ENCODE measurements at regions not wholly inside any gene's neighbourhood (a gene's known extent, or its start where the extent isn't known, plus 50 kb on each side); places are given as distances from the start of the nearest gene placed in this dataset.

- CTCF ChIA-PET = interaction anchor here (1.1 kb wide), 1 partner anchor 71 kb away, joined by 3 read pairs; no protein-coding TSS in a partner anchor
- H3K36me3 Mint-ChIP-seq (ENCODE audit: insufficient read depth, unreplicated experiment) = no peaks in the 10 kb centered on the region
- H3K9me3 Mint-ChIP-seq (ENCODE audit: unreplicated experiment) = no peaks in the 10 kb centered on the region
- POLR2A ChIA-PET = no interaction called here
- no peaks in the 10 kb centered on the region for H3K4me1 Mint-ChIP-seq (ENCODE audit: insufficient read depth, unreplicated experiment)
- intact Hi-C loops (cut with micrococcal nuclease) = no loop called here
- TF ChIP-seq, protein P1, sequence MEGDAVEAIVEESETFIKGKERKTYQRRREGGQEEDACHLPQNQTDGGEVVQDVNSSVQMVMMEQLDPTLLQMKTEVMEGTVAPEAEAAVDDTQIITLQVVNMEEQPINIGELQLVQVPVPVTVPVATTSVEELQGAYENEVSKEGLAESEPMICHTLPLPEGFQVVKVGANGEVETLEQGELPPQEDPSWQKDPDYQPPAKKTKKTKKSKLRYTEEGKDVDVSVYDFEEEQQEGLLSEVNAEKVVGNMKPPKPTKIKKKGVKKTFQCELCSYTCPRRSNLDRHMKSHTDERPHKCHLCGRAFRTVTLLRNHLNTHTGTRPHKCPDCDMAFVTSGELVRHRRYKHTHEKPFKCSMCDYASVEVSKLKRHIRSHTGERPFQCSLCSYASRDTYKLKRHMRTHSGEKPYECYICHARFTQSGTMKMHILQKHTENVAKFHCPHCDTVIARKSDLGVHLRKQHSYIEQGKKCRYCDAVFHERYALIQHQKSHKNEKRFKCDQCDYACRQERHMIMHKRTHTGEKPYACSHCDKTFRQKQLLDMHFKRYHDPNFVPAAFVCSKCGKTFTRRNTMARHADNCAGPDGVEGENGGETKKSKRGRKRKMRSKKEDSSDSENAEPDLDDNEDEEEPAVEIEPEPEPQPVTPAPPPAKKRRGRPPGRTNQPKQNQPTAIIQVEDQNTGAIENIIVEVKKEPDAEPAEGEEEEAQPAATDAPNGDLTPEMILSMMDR (IDR thresholded peaks at IDR 0.05; ENCODE audit: unreplicated experiment) = no peak
- no TSS peak for BruUV-seq (replicated peaks)
- peaks cover 48% of the 10 kb centered on the region for H3K27me3 Mint-ChIP-seq (ENCODE audit: insufficient read depth, unreplicated experiment)
- no peak for DNase-seq (ENCODE audit: unreplicated experiment)
- no peak overlapping the region for H3K4me3 Mint-ChIP-seq (ENCODE audit: unreplicated experiment)
- H3K27ac Mint-ChIP-seq (ENCODE audit: low read depth, unreplicated experiment) = no peak overlapping the region
These were observed 235.6 kb downstream of the CPS1 start for GRCh38 chr2:210792000-210792399.

- ChIA-PET CTCF (interaction anchor here (1.1 kb wide), 1 partner anchor 16 kb away, joined by 4 read pairs; no protein-coding TSS in a partner anchor), POLR2A (no interaction called here)
These were observed 239.1 kb downstream of the CPS1 start for GRCh38 chr2:210795506-210795905.

DNA sequence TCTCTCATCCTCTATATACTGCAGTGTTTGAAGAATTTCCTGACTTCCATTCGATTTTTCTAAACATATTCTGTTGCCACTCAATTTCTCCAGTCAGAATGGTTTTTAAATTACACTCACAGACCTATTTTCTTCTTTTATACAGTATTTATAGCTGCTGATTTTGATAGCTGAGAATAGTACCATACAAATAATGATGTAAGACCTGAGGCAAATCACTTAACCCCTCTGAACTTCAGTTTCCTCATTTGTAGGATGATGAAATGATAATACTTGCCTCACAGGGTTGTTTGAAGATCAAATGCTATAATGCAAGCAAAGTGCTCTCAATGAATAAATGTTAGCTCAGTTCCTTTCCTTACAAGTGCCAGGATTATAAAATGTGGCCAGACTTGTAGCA is 241.8 kb downstream of the CPS1 start:
- no peak overlapping the region for H3K4me3 Mint-ChIP-seq (ENCODE audit: unreplicated experiment)
- ChIA-PET POLR2A (no interaction called here), CTCF (no interaction called here)
- TF ChIP-seq, protein P1 (IDR thresholded peaks at IDR 0.05; ENCODE audit: unreplicated experiment) = no peak
- no peaks in the 10 kb centered on the region for H3K9me3 Mint-ChIP-seq (ENCODE audit: unreplicated experiment)
- no peaks in the 10 kb centered on the region for H3K4me1 Mint-ChIP-seq (ENCODE audit: insufficient read depth, unreplicated experiment)
- peaks cover 67% of the 10 kb centered on the region for H3K27me3 Mint-ChIP-seq (ENCODE audit: insufficient read depth, unreplicated experiment)
- DNase-seq (ENCODE audit: unreplicated experiment) = no peak
- intact Hi-C loops (cut with micrococcal nuclease) = no loop called here
- no peaks in the 10 kb centered on the region for H3K36me3 Mint-ChIP-seq (ENCODE audit: insufficient read depth, unreplicated experiment)
- no peak overlapping the region for H3K27ac Mint-ChIP-seq (ENCODE audit: low read depth, unreplicated experiment)
- BruUV-seq (replicated peaks) = no TSS peak

More at GRCh38 chr2:210795506-210795905, 239.1 kb downstream of the CPS1 start:
- BruUV-seq (replicated peaks) = no TSS peak
- Mint-ChIP-seq H3K36me3 (ENCODE audit: insufficient read depth, unreplicated experiment) (no peaks in the 10 kb centered on the region), H3K4me3 (ENCODE audit: unreplicated experiment) (no peak overlapping the region), H3K9me3 (ENCODE audit: unreplicated experiment) (no peaks in the 10 kb centered on the region), H3K4me1 (ENCODE audit: insufficient read depth, unreplicated experiment) (no peaks in the 10 kb centered on the region), H3K27me3 (ENCODE audit: insufficient read depth, unreplicated experiment) (peaks cover 62% of the 10 kb centered on the region), H3K27ac (ENCODE audit: low read depth, unreplicated experiment) (no peak overlapping the region)
- TF ChIP-seq, protein P1 (IDR thresholded peaks at IDR 0.05; ENCODE audit: unreplicated experiment) = no peak
- intact Hi-C loops (cut with micrococcal nuclease) = no loop called here
- DNase-seq (ENCODE audit: unreplicated experiment) = no peak

DNA sequence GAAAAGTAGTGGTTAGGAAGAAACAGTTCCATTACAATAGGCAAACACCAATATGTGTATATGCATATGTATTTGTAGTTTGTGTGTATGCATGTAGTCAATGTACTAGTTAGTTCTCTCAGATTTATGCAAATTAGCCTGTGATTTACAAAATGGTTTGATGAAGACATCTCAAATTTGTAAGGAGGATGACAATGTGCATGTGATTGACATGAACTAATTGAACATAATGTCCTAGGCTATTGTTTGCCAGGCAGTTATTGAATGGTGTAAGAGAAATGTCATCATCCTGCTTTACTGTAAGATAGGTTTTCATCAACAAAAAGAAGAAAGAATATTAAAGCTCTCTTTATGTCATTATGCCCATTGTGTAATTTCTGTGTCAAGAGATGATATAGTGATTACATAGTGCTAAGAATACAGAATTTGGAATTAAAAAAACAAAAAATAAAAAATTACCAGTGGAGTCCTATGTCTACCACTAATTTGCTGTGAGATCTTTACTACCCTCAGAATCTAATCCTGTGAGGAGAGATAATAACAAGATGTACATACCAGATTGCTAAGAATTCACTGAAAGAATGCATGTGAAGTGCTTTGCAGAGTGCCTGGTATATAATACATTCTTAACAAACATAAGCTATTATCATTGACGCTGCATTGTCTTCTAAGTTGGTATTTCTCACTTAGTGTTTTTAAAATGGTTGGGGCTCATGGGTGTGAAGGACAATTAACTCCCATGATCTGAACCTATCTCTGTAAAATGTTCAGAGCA is 258.0 kb downstream of the CPS1 start:
- H3K27ac Mint-ChIP-seq (ENCODE audit: low read depth, unreplicated experiment) = no peak overlapping the region
- peaks cover 25% of the 10 kb centered on the region for H3K27me3 Mint-ChIP-seq (ENCODE audit: insufficient read depth, unreplicated experiment)
- no peak overlapping the region for H3K4me3 Mint-ChIP-seq (ENCODE audit: unreplicated experiment)
- ChIA-PET CTCF (no interaction called here), POLR2A (no interaction called here)
- no peak for DNase-seq (ENCODE audit: unreplicated experiment)
- intact Hi-C loops (cut with micrococcal nuclease) = no loop called here
- no peaks in the 10 kb centered on the region for H3K36me3 Mint-ChIP-seq (ENCODE audit: insufficient read depth, unreplicated experiment)
- H3K4me1 Mint-ChIP-seq (ENCODE audit: insufficient read depth, unreplicated experiment) = no peaks in the 10 kb centered on the region
- BruUV-seq (replicated peaks) = no TSS peak
- no peaks in the 10 kb centered on the region for H3K9me3 Mint-ChIP-seq (ENCODE audit: unreplicated experiment)
- TF ChIP-seq, protein P1 (IDR thresholded peaks at IDR 0.05; ENCODE audit: unreplicated experiment) = no peak

All from MCF 10A (cell line).